OCI-LY1 (cell line): ENCODE measurements at regions not wholly inside any gene's neighbourhood (a gene's known extent, or its start where the extent isn't known, plus 50 kb on each side); places are given as distances from the start of the nearest gene placed in this dataset.

ENCODE experiments used
- H2AFZ ChIP-seq: fragments of 200-600 bp; sonication (generic), shearing (Covaris generic); 2 replicates; pipeline ENCODE4 v1.6.0; 2014; ENCODE audit warnings: antibody characterized with exemption, mild to moderate bottlenecking, low read length
- H3F3A ChIP-seq: fragments of 200-600 bp; sonication (generic), shearing (Covaris generic); 2 replicates; pipeline ENCODE4 v1.6.0; 2014; ENCODE audit warnings: mild to moderate bottlenecking, antibody characterized with exemption, low read length, moderate library complexity; ENCODE audit not compliant: insufficient read depth
- H3K27ac ChIP-seq: fragments of 200-600 bp; sonication (generic); 2 replicates; pipeline ENCODE4 v1.5.1; 2014; ENCODE audit warnings: low read length, mixed run types, mild to moderate bottlenecking, low read depth; ENCODE audit not compliant: poor library complexity, severe bottlenecking
- H3K27me3 ChIP-seq: fragments of 200-600 bp; sonication (generic); 2 replicates; pipeline ENCODE4 v1.6.0; 2014; ENCODE audit warnings: antibody characterized with exemption, mild to moderate bottlenecking, low read length, moderate library complexity; ENCODE audit not compliant: insufficient read depth
- H3K36me3 ChIP-seq: fragments of 200-600 bp; sonication (generic); 2 replicates; pipeline ENCODE4 v1.6.1; 2014; ENCODE audit warnings: mild to moderate bottlenecking, antibody characterized with exemption, low read length, moderate library complexity, mixed read lengths; ENCODE audit not compliant: insufficient read depth
- H3K4me1 ChIP-seq: fragments of 200-600 bp; sonication (generic); 2 replicates; pipeline ENCODE4 v1.5.1; 2014; ENCODE audit warnings: mild to moderate bottlenecking, low read length, moderate library complexity; ENCODE audit not compliant: insufficient read depth, severe bottlenecking
- H3K4me2 ChIP-seq: fragments of 200-600 bp; sonication (generic), shearing (Covaris generic); 2 replicates; pipeline ENCODE4 v1.6.1; 2014; ENCODE audit warnings: low read length
- H3K4me3 ChIP-seq: fragments of 200-600 bp; sonication (generic); 2 replicates; pipeline ENCODE4 v1.5.1; 2014; ENCODE audit warnings: low read length, low read depth, mild to moderate bottlenecking, mixed read lengths; ENCODE audit not compliant: poor library complexity, severe bottlenecking
- H3K79me2 ChIP-seq: fragments of 200-600 bp; shearing (Covaris generic); 2 replicates; pipeline ENCODE4 v1.6.1; 2016; ENCODE audit warnings: mixed run types, low read length, mixed read lengths; ENCODE audit not compliant: insufficient read depth
- H3K9ac ChIP-seq: fragments of 200-600 bp; sonication (generic), shearing (Covaris generic); 2 replicates; pipeline ENCODE4 v1.6.1; 2014; ENCODE audit warnings: mild to moderate bottlenecking, low read length, mixed read lengths
- H3K9me2 ChIP-seq: fragments of 200-600 bp; sonication (generic), shearing (Covaris generic); 2 replicates; pipeline ENCODE4 v1.6.1; 2014; ENCODE audit warnings: low read depth, mild to moderate bottlenecking, low read length, mixed read lengths
- H3K9me3 ChIP-seq: fragments of 200-600 bp; shearing (Covaris generic); 2 replicates; pipeline ENCODE4 v1.6.1; 2014; ENCODE audit warnings: low read length, mixed read lengths
- H4K20me1 ChIP-seq: fragments of 200-600 bp; sonication (generic), shearing (Covaris generic); 2 replicates; pipeline ENCODE4 v1.6.0; 2016; ENCODE audit warnings: mild to moderate bottlenecking, low read length; ENCODE audit not compliant: insufficient read depth
- EZH2 ChIP-seq: fragments of 200-600 bp; sonication (generic), shearing (Covaris generic); IDR thresholded peaks from 2 replicates; pipeline ENCODE4 v1.8.0; 2017; ENCODE audit warnings: borderline replicate concordance, mixed run types, mild to moderate bottlenecking, antibody characterized with exemption, low read length, moderate library complexity, mixed read lengths
- TF ChIP-seq, protein P1 (sequence below): fragments of 200-600 bp; sonication (generic), shearing (Covaris generic); IDR thresholded peaks from 2 replicates; pipeline ENCODE4 v1.5.1; 2017; ENCODE audit warnings: mild to moderate bottlenecking, antibody characterized with exemption, low read length, moderate library complexity, mixed read lengths

DNA sequence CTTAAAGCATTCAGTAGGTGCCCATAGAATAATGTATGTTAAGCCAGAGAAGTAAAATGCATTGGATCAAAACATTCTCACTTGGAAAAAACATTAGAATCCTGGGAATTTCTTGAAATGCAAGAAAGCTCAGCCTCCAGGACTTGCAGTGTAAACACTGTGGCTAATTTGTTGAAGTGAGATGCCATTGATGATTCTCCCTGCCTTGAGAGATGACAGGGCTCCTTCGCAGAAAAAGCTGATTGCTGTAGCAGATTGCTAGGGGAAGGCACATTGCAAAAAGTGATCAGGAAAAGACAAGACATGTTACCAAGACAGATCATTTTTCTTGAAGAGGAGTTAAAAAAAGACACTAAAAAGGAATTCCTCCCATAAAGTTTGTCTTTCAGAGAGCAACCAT is 204.2 kb upstream of the HMGA2 start:
- H3F3A ChIP-seq, result no peaks in the 10 kb centered on the region
- H3K4me2 ChIP-seq, result no peak overlapping the region
- no peak overlapping the region for H3K27ac ChIP-seq
- no peaks in the 10 kb centered on the region for H3K4me1 ChIP-seq
- no peaks in the 10 kb centered on the region for H3K9me2 ChIP-seq
- H3K9ac ChIP-seq, result no peak overlapping the region
- H4K20me1 ChIP-seq, result no peaks in the 10 kb centered on the region
- no peak overlapping the region for H3K4me3 ChIP-seq
- no peaks in the 10 kb centered on the region for H3K36me3 ChIP-seq
- H3K9me3 ChIP-seq, result no peaks in the 10 kb centered on the region
- no peak overlapping the region for H2AFZ ChIP-seq
- H3K79me2 ChIP-seq, result no peaks in the 10 kb centered on the region
- no peaks in the 10 kb centered on the region for H3K27me3 ChIP-seq
- TF ChIP-seq, protein P1, sequence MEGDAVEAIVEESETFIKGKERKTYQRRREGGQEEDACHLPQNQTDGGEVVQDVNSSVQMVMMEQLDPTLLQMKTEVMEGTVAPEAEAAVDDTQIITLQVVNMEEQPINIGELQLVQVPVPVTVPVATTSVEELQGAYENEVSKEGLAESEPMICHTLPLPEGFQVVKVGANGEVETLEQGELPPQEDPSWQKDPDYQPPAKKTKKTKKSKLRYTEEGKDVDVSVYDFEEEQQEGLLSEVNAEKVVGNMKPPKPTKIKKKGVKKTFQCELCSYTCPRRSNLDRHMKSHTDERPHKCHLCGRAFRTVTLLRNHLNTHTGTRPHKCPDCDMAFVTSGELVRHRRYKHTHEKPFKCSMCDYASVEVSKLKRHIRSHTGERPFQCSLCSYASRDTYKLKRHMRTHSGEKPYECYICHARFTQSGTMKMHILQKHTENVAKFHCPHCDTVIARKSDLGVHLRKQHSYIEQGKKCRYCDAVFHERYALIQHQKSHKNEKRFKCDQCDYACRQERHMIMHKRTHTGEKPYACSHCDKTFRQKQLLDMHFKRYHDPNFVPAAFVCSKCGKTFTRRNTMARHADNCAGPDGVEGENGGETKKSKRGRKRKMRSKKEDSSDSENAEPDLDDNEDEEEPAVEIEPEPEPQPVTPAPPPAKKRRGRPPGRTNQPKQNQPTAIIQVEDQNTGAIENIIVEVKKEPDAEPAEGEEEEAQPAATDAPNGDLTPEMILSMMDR, result no peak
- no peak for TF ChIP-seq EZH2

DNA sequence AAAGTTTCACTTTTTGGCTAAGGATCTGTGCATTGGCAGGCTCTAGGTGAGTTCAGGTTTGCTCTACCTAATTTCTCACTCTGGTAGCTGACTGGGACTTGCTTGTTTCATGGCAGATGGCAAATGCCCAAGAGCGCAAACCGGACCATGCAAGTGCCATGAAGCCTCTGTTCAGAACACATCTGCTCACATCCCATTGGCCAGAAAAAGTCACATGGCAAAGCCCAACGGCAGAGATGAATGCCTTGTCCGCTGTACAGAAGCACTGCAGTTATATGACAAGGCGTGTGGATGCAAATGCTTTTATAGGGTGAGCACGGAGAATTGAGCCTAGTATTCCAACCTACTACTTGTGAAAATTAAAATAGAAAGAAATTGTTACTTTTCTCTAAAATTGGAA is 202.2 kb upstream of the HMGA2 start:
- Histone ChIP-seq H3K4me1 (no peaks in the 10 kb centered on the region), H3K9me3 (no peaks in the 10 kb centered on the region), H2AFZ (no peak overlapping the region), H4K20me1 (no peaks in the 10 kb centered on the region), H3K9me2 (no peaks in the 10 kb centered on the region), H3F3A (no peaks in the 10 kb centered on the region), H3K27ac (no peak overlapping the region), H3K27me3 (no peaks in the 10 kb centered on the region), H3K36me3 (no peaks in the 10 kb centered on the region), H3K9ac (no peak overlapping the region), H3K4me3 (no peak overlapping the region), H3K4me2 (no peak overlapping the region), H3K79me2 (no peaks in the 10 kb centered on the region)
- TF ChIP-seq, protein P1, result no peak
- TF ChIP-seq EZH2, result no peak

DNA sequence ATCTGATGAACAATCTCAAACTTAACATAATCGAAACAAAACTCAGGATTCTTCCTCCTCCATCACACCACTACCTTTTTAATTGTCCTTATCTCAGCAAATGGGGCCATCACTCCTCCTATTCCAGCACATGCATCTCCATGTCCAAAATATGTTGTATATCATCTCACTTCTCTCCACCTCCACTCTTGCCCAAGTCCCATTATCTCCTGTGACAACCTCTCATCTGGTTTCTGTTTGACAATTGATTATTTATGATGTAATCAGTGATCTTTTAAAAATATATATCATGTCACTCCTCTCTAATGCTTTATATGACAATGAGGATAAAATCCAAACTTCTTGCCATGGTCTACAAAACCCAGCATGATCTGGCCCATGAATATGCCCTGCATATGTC is 200.8 kb upstream of the HMGA2 start:
- no peaks in the 10 kb centered on the region for H3K27me3 ChIP-seq
- TF ChIP-seq, protein P1, result no peak
- H3K36me3 ChIP-seq, result no peaks in the 10 kb centered on the region
- H3K79me2 ChIP-seq, result no peaks in the 10 kb centered on the region
- no peaks in the 10 kb centered on the region for H4K20me1 ChIP-seq
- H2AFZ ChIP-seq, result no peak overlapping the region
- H3F3A ChIP-seq, result no peaks in the 10 kb centered on the region
- H3K9me2 ChIP-seq, result no peaks in the 10 kb centered on the region
- no peak overlapping the region for H3K9ac ChIP-seq
- no peak overlapping the region for H3K4me3 ChIP-seq
- H3K4me1 ChIP-seq, result no peaks in the 10 kb centered on the region
- no peaks in the 10 kb centered on the region for H3K9me3 ChIP-seq
- no peak overlapping the region for H3K4me2 ChIP-seq
- no peak overlapping the region for H3K27ac ChIP-seq
